ENCODE measurements at regions not wholly inside any gene's neighbourhood (a gene's known extent, or its start where the extent isn't known, plus 50 kb on each side); places are given as distances from the start of the nearest gene placed in this dataset.
"Not testable (repeated sequence)": the region's sequence is repeated elsewhere in the genome, so short reads cannot be mapped to it uniquely, and the experiment has no call there.

DNA sequence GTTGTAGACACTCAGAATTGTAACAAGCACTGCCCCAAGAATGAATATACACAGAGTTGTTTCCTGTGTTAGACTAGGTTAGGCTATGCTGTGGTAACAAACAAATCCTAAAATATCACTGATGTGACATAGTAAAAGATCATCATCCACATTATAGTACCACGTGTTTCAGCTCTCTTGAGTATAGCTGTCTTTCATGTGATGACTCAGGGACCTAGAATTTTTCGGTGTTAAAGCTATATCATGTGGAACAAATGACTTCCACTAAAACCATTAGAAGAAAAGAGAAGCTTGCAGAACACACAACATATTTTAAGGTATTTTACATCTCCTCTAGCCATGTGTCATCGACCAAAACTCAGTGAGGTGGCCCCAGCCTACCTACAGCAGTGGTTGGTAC is 307.9 kb upstream of the RBMS3 start:
- no peak for DNase-seq

DNA sequence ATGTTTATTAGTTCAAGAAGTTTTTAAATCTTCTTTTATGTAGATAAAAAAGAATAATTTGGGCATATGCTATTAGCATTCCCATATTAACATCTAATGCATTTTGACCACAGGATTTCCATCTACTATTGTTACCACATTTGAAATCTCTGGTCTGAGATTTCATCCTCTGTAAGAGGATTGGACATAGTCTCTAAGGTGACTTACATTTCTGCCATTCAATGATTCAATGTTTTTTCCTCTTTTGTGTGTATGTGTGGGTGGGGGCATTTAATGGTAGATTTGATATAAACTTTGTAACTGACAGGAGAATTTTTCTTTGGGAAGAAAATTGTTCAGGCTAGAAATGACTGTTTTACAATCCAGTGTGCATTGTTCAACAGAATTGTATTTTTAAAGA is 307.3 kb upstream of the RBMS3 start:
- DNase-seq: no peak

DNA sequence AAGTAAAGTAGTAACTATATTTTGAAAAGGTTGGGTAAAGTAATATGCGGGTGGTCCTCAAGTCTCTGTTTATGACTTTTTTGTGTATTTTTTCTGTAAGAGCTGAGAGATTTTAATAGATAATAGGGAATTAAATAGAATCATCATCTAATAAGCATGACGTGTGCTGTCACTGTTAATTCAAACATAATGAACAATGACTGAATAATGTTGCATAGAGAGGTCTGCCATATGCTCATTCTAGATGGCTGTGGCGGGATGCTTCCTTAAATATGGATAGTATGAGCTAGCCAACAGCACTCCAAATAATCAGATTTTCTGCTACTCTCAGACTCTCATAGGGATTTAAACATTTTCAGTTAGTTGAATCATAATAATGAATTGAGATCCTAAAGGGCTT is 302.8 kb upstream of the RBMS3 start:
- DNase-seq: no peak

DNA sequence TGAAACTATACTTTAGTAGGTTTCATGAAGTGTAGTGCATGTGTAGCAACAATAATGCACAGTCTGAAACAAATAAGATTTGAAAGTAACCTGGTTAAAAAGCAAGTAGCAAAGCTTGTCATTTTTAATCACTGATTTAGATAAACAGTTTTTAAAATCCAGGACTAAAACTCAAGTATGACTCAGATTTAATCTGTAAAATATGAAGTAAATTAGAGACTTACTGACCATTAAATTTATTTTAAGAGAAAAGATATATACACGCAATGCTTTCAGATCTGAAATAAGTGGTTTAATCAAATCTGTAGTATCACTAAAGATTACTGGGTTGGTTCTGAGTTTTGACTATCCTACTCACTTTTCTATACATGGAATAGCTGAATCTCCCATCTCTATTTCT is 300.7 kb upstream of the RBMS3 start:
- DNase-seq: no peak

DNA sequence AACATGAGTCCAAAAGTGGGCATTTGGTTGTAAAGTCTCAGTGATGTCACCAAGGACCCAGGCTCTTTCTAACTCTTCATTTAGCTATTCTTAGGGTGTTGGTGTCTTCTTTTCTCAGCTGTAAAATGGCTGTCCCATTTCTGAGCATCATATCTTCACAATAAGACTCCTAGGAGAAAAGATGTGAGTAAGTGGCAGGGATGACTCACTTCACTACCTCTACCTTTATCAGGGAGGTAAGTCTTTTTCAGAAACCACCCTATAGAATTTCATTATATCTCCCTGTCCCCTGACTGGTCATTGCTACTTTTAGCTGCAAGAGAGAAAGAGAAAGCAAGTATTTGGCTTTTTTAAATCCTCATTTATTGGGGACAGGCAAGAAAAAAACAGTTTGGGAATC is 300.2 kb upstream of the RBMS3 start:
- no peak for DNase-seq

DNA sequence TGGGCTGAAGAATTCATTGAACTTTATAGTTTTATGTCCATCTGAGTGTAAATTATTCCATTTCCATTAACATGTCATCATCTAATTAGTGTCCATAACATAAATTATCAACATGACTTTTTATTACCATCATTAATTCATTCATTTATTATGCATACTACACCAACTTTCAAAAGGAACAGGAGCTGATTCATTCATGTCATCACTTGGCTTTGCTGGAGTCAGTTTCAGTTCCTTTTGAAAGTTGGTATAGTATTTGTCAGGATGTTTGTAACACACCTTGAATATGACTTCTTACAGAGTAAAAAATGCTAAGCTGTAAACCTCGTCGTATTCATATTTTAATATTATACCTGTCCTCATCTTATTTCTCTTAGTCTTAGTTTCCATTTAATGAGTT is 298.0 kb upstream of the RBMS3 start:
- no peak for DNase-seq

DNA sequence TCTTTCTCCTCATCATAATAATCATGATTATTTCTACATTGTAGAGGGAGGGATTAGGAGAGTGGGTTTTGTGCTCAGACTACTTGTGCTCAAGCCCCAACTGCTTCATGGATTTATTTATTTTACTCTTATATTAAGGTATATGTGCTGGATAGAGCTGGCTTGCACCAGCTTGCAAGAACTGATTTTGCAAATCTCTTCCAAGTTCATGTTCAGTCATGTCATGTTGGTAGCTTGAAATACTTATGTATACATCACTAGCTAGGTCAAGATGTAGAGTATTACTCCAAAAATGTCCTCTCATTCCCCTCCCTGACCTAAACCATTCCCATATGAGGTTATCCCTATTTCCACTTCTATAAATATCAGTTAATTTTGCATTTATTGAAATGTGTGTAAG is 293.9 kb upstream of the RBMS3 start:
- no peak for DNase-seq

DNA sequence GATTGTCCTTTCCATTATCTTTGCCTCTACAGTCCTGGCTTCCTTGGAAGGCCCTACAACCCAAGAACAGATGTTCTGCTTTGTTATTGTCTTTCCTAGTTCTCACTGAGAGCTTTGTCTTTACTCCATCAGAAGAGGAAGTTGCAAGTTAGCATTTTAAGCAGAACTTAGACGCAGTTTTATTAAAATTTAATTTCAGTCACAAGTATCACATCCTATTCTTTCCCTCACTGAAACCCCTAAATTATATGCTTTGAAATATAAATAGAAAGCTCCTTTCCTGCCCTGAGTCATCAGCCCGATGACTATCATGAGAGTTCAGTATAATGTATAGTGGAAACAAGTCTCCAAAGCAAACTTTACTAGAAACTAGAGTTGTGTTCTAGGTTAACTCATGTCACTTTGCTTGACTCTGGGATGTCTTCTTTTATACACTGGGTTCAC is 291.2 kb upstream of the RBMS3 start:
- DNase-seq: no peak

DNA sequence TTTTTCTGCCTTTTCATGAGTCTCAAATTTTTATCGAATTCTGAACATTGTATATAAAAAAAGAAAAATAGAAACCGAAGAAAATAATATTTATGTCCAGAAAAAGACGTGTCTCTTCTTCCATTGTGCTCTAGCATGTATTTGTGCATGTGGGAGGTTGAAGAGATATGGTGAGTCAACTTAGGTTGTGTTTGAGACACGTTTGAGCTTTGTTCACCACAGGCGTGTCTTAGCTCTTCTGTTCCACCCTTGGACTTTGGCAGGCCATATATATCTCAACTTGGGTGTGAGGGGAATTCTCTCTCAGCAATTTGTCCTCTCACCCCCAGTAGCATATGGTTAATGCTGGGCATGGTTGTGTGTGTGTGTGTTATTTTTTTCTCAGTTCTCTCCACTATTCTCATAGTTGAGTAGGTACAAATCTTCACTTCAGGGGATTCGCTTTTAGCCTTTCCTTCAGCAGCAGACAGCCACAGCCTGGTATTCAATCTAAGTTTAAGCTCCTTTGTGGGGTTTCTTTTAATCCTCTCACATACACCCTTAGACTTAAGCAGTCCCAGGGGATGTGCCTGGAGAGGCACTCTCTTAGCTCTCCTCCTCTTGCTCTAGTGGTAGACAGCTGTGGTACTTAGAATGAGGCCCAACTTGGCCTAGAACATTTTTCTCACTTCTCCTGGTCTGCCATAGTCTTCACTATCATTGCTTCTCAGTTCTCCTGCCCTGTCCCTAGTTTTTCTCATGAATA is 286.5 kb upstream of the RBMS3 start:
- no peak for DNase-seq

DNA sequence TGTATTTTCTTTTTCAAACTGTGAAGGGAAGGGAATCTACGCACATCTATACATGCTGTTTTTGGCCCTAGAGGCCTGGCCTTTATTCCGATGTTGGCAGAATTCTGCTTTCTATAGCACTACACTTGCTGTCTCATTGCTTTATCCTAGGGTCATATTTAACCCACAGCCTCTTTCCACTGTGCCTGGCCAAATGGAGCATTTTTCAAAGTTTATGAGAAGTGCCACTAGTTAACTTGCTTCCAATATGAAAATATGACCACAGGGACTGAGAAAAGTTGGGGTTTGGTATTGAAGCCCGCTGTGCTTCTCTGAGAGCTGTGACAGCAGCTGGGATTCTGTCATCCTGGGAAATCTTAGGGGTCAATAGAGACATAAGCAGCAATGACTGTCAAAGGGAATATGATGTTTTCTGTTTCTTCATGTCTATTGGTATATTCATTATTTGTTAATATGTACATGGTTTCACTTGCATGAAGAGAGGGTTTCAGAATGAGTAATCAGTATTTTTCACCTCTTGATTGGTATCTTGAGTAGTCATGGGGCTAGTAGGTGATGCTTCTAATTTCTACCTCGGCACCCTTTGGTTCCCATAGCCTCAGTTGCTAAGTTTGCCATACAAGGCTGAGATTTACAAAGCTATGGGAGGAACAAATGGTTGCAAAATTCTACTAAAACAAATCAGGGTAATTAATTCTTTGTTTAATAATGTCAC is 275.8 kb upstream of the RBMS3 start:
- no peak for DNase-seq

DNA sequence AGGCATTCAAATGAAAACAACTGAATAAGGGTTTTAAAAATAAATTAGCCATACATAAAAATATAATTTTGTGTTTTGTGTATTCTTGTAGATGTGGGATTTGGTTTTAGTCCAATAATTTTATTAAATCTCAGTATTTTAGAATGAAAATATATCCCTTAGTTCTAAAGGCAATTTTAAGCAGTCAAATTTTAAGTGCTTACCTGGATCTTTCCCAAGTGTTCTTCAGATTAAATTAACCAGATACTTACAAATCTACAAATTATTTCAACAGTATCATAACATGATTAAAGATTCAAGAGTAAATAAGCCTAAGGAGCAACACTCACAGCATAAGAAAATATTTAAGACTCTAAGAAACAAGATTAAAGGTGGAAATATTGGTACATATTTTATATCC is 275.0 kb upstream of the RBMS3 start:
- DNase-seq: no peak

DNA sequence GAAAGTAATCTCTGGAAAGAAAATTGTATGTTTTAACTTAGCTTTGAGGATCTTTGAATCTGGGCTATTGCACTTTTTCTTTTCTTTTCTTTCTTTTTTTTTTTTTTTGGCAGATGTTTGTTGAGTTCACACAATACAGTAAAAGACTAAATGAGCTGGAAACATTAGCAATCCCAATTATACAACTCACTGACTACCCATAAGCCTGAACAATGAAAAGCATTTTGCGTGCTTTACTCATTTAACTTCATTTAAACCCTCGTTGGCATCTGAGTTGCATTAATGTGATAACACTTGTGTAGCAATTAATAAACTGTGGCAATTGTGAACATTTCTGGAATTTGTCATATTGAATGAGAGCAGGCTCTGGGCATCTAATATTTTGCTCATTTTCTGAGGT is 269.4 kb upstream of the RBMS3 start:
- no peak for DNase-seq

DNA sequence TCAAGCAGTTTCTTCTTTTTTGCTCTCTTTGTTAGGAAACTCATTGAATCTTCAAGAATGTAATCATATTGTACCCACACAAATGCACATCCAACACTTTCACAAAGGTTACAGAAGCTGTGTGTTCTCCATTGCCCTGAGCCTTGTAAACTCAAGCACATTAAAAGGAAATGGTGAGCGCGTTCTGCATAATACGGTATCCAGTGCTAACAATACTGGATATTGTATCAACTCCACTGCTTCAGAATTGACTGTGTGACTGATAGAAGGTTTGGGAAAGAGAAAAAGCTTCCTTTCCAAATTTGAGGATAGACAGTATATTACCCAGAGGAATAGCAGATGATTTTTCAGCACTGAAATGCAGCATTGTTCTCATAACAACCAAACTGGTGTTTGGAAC is 268.9 kb upstream of the RBMS3 start:
- DNase-seq: no peak

DNA sequence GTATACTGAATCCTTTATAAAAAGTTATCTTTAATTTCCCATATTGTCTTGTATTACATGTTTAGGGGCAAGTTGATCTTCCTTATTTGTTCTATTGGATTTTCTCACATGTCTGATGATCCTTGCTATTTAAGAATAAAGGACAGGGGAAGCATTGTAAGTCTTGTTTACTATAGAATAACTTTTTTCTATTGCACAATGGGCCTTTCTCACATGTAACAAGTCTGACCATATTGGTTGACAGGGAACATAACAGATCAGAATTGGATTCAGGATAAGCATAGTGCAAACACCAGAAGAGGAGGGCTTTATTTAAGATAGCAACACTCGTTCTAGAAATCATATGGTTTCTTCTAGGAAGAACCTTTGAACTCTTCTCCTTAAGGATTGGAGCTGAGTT is 257.9 kb upstream of the RBMS3 start:
- DNase-seq: no peak

DNA sequence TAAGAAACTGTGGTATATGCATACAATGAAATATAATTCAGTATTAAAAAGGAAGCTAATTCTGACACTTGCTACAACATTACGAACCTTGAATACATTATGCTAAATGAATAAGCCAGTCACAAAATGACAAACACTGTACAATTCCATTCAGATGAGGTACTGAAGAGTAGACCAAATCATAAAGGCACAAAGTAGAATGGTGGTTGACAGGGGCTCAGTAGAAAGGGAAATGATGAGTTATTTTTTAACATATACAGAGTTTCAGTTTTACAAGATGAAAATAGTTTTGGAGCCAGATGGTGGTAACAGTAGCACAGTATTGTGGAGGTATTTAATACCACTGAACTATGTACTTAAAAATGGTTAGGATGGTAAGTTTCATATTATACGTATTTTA is 254.6 kb upstream of the RBMS3 start:
- DNase-seq: no peak

DNA sequence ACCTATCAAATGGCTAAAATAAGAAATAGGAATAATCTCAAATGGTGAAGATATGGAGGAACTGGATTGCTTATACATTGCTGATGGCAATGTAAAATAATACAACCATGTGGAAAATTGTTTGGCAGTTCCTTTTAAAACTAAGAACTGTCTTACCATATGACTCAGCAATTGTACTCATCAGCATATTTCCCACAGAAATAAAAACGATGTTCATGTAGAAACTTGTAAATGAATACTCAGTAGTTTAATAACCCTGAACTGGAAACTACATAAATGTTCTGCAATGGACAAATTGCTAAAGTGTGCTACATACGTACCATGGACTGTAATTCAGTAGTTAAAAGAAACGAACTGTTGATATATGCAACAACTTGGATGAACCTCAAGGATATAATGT is 253.9 kb upstream of the RBMS3 start:
- DNase-seq: no peak

DNA sequence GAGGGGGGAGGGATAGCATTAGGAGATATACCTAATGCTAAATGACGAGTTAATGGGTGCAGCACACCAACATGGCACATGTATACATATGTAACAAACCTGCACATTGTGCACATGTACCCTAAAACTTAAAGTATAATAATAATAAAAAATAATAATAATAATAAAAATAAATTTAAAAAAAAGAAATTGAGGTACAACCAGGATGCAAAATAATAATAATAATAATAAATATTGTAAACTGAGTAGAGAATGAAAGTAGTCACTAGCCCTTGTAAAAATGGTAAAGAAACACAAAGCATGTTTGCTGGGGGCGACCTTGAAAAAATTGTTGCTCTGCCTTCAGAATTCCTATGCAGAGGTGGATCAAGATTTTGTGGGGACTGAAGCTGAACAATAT is 249.7 kb upstream of the RBMS3 start:
- not testable (repeated sequence) for DNase-seq

DNA sequence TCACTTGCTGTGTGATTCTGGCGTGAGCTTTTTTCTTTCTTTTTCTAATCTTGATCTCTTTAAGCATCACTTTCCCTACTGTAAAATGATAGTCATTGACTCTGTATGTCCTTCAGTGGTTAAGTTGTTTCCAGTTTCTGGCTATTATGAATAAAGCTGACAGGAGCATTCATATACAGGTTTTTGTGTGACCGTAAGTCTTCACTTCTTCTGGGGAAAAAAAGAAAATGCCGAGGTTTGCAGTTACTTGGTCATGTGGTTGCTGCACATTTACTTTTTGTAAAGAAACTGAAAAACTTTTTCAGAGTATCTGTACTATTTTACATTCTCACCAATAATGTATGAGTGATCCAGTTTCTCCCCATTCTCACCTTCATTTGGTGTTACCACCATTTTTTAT is 247.4 kb upstream of the RBMS3 start:
- DNase-seq: no peak

DNA sequence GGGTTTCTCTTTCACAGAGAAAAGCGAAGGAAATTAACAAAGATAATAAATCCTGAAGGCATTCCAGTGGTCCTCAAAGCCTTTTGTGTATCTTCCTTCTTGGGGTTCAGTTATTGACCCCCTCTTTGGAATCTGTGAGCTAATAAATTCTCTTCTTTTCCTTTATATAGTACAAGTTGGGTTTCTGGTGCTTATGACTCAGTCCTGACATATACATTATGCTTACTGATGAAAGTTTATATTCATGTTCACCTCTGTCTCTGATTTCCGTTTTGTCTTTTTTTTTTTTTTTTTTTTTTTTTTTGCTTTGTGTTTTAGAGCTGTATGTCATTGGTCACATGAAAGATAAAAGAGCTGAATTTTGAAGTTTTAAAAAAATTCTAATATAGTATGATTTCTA is 230.7 kb upstream of the RBMS3 start:
- DNase-seq: no peak

DNA sequence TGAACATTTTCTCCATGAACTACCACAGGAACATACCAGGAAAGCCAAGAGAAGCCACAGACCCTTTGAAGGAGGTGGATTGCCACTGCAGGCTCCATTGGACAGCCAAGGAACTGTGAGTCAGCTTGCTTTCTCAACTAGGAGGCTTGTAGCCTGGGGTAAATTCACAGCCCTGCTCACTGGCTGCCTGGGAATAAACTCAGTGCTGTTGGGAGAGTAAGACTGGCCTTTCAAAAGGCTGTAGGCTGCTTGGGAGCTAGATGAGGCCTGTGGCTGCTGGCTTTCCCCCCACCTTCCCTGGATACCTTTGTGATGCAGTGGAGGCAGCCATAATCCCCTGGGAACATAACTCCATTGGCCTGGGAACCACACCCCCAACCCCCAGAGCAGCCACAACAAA is 223.5 kb upstream of the RBMS3 start:
- no peak for DNase-seq

DNA sequence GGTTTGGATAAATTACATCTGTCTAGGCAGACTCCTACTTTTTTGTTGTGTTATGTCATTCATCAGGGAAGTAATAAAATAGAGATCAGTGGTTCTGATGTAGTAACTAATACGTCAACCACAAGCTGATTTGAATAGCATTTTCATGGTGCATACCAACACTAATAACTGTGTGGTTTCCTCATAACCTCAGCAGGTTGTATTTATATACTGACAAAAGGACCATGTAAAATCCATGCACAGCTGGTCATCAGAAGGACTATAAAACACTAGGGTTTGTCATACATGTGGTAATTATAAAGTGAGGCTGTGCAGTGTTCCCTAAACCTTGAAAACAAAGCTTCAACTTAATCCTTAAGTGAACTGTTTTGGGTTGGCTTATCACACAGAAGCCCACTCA is 216.8 kb upstream of the RBMS3 start:
- DNase-seq: no peak

DNA sequence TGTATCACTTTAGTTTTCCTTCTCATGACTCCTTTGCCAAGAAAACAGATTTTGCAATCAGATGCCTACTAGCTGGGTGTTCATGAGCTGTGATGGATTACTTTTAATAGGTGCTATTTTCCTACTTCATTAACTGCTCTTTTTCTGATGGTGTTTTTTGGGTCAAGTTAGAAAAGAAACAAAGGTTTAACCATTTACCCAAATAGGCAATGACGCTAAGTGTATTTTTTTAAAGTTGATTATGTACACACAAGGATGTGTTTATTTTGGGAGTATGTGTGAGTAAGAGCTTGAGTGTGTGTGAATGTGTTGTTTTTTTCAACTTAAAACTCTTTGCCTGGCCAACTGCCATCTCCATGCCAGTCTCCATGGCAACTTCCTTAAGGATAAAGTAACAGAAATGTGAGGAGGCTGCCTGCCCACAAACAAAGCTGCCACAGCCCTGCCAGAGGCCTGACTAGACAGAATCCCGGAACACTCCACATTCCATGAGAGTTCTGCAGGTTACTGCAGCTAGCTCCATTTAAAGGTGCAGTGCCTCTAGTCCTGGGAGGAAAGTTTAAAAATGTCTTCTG is 215.6 kb upstream of the RBMS3 start:
- no peak for DNase-seq

DNA sequence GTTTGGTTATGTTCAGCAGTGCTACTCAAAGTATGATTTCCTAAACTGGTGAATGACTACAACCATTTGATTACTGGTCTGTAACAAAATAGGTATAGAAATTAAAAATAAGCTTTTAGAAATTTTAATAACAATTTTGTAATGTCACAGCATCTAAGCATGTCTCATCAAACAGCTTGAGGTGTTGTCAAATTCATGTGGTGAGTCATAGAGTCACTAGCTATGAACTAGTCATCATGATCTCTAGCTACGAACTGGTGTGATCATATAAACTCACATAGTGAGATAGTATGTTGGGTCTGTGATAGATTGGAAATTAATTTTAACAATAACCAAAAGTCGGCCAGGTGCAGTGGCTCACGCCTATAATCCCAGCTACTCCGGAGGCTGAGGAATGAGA is 213.9 kb upstream of the RBMS3 start:
- no peak for DNase-seq

DNA sequence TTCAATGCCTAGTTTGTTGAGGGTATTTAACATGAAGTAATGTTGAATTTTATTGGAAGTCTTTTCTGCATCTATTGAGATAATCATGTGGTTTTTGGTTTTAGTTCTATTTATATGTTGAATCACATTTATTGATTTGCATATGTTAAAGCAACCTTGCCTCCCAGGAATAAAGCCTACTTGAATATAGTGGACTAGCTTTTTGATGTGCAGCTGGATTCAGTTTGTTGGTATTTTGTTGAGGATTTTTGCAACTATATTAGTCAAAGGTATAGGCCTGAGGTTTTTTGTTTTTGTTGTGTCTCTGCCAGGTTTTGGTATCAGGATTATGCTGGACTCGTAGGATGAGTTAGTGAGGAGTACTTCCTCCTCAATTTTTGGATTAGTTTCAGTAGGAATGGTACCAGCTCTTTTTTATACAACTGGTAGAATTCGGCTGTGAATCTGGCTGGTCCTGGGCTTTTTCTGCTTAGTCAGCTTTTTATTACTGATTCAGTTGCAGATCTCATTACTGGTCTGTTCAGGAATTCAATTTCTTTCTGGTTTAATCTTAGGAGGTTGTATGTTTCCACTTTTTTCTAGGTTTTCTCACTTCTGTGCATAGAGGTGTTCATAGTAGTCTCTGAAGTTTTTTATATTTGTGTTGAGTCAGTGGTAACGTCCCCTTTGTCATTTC is 209.8 kb upstream of the RBMS3 start:
- no peak for DNase-seq
